GM21515 (cell line): ENCODE measurements at regions not wholly inside any gene's neighbourhood (a gene's known extent, or its start where the extent isn't known, plus 50 kb on each side); places are given as distances from the start of the nearest gene placed in this dataset.
"Not testable (repeated sequence)": the region's sequence is repeated elsewhere in the genome, so short reads cannot be mapped to it uniquely, and the experiment has no call there.

Experiments
- ATAC-seq: cut with Tn5 transposase; IDR thresholded peaks from one replicate; pipeline ENCODE4 v1.9.1; 2021; ENCODE audit not compliant: unreplicated experiment

DNA sequence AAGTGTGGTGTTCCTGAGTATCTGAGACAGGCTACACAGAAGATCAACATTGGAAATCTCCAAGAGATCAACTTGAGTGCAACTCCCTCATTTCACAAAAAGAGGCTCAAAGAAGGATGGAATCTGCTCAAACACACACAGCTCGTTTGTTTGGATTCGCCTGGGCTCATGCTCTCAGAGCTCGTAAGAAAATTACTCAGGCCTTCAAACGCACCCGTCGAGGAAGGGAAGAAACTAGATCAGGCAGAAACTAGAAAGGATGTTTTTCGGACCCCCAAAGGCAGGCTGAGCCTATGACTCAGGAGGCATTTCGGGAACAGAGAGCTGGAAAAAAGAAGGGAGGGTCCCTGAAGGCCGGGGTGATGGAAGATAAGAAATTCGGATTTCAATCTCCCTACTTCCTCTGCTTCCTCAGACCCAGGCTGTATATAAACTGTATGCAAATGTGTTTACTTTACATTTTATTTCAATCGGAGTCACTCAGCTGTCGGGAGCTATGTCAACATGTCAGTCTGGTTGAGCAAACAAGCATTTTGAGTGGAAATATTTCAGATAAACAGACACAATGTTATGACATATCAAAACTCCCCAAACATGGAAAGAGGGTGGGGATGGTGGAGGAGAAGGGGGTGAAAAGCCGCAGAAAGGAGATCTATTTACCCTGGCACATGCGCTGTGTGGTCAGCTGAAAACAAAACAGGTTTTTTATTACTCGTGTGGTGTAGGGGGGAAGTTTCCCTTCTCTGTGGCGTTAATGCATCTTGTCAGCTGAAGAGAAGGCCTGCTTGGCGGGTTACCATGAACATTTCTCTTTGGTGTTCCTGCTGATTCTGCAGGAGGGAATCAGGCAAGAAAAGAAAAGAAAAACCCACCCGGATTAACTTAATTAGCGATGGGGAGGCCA, 129.1 kb upstream of the TBX3 start:
- no peak for ATAC-seq

- ATAC-seq: no peak
Measured at GRCh38 chr12:114812384-114812783, 128.4 kb upstream of the TBX3 start.

GRCh38 chr12:114809097-114809496, 125.1 kb upstream of the TBX3 start:
- ATAC-seq: no peak

- not testable (repeated sequence) for ATAC-seq
Measured at GRCh38 chr12:114801381-114801780, 117.4 kb upstream of the TBX3 start.

DNA sequence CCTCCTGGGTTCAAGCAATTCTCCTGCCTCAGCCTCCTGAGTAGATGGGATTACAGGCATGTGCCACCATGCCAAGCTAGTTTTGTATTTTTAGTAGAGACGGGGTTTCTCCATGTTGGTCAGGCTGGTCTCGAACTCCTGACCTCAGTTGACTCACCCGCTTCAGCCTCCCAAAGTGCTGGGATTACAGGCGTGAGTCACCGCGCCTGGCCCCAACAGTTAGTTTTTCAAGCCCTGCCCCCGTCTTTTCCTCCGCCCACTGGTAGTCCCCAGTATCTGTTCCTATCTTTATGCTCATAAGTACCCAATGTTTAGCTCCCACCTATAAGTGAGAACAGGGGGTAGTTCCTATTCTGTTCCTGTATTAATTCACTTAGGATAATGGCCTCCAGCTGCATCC, 116.6 kb upstream of the TBX3 start:
- not testable (repeated sequence) for ATAC-seq

GRCh38 chr12:114799574-114800487, 115.9 kb upstream of the TBX3 start:
- no peak for ATAC-seq

DNA sequence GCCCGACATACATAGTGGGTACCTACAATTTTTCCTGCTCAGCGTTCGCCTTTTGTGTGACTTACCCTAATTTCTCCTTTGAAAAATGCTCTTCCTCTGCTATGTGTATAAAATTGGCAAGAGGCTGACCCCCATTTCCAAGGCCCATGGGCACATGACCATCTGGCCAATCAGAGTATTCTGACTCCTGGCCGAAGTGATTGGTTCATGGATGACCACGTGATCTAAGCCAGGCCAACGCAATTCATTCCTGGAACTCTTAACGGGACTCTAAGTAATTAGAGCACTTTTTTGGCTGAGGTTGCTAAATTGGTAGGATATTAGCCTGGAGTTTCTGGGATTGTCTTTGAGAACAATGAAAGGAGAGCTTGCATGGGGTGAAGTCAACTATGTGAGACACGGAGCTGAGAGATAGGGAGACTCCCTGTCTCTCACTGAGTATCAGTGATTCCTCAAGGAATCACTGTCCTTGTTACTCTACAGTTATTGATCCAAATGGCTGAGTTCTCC, 110.1 kb upstream of the TBX3 start:
- ATAC-seq: no peak

DNA sequence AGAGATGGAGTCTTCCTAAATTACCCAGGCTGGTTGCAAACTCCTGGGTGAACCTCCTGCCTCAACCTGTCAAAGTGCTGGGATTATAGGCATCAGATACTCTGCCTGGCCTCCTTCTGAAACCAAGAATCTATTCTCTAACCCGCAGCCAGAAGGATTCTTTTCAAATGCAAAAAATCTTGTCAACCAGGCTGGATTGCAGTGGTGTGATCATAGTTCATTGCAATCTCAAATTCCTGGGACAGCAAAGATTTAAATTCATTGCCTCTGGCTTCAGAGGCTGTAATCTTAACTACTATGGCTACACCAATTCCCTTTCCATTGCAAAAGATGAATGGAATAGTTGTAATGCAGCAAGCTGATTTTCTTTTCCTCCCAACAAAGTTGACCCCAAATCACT, 106.3 kb upstream of the TBX3 start:
- no peak for ATAC-seq

GRCh38 chr12:114789821-114790220, 105.8 kb upstream of the TBX3 start:
- ATAC-seq: no peak

GRCh38 chr12:114789276-114789675, 105.3 kb upstream of the TBX3 start:
- no peak for ATAC-seq

DNA sequence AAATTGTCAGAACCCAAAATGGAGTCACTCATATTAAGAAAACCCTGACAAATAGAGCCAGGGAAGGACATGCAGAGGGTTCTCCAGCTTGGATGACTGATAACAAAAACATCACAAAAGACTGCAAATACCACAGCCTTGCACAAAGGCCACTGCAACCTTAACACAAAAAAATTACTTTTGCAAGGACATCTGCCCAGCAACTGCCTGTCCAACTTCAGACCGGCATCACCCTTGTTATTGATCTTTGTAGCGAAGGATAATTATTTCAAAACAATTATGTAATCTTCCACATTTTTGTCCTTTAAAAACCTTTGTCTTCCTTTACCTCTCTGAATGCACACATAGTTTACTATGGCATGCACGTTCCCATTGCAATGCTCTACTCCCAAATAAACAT, 100.6 kb upstream of the TBX3 start:
- ATAC-seq: no peak

GRCh38 chr12:114783089-114783618, 99.2 kb upstream of the TBX3 start:
- no peak for ATAC-seq

GRCh38 chr12:114780746-114781399, 96.9 kb upstream of the TBX3 start:
- ATAC-seq: no peak

- ATAC-seq: no peak
Measured at GRCh38 chr12:114779647-114780046, 95.7 kb upstream of the TBX3 start.

- no peak for ATAC-seq
Measured at GRCh38 chr12:114779186-114779585, 95.2 kb upstream of the TBX3 start.

DNA sequence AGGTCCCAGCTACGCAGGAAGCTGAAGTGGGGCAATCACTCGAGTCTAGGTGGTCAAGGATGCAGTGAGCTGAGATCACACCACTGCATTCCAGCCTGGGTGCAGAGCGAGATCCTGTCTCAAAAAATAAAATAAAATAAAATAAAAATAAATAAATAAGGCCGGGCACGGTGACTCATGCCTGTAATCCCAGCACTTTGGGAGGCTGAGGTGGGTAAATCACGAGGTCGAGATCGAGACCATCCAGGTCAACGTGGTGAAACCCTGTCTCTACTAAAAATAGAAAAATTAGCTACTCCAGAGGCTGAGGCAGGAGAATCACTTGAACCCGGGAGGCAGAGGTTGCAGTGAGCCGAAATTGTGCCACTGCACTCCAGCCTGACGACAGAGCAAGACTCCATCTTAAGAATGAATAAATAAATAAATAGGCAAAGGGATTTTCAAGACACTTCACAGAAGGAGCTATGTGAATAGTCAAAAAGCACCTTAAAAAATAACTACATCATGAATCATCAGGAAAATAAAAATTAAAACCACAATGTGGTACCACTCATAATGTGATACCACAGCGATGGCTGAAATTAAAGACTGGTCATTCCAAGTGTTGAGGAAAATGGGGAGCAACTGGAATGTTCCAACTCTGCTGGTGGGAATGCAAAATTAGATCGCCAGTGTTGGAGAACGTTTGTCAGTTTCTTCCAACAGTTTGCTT, 92.9 kb upstream of the TBX3 start:
- no peak for ATAC-seq

GRCh38 chr12:114774699-114775098, 90.7 kb upstream of the TBX3 start:
- no peak for ATAC-seq

- ATAC-seq: no peak
Measured at GRCh38 chr12:114774197-114774596, 90.2 kb upstream of the TBX3 start.

DNA sequence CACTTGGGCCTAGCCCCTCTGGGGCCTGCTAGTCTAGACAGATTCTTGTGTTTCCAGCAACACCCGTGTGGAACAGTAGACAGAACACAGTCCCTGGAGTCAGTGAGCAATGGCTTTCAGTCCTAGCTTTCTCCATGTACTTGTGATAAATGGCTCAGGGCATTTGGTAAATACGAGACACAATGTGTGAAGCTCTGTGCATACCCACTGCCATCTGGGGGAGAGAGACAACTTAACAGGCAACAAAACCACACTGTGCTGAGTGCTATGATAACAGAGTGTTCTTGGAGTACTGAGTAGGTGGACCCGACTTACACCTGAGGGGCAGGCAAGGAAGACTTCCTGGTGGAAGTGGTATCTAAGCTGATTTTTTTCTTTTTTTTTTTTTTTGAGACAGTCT, 86.3 kb upstream of the TBX3 start:
- no peak for ATAC-seq

- no peak for ATAC-seq
Measured at GRCh38 chr12:114769634-114770033, 85.7 kb upstream of the TBX3 start.
